Germinal center (tissue), 1 donor: ENCODE measurements at regions not wholly inside any gene's neighbourhood (a gene's known extent, or its start where the extent isn't known, plus 50 kb on each side); places are given as distances from the start of the nearest gene placed in this dataset.
"Not testable (repeated sequence)": the region's sequence is repeated elsewhere in the genome, so short reads cannot be mapped to it uniquely, and the experiment has no call there.

ENCODE experiments used
- DNase-seq: peaks from one replicate; pipeline ENCODE4 v3.0.0; 2012; ENCODE audit warnings: mixed read lengths, low spot score

- DNase-seq, result not testable (repeated sequence)
Measured at GRCh38 chr1:188749275-188749674, 1728.4 kb downstream of the BRINP3 start.

- DNase-seq, result not testable (repeated sequence)
Measured at GRCh38 chr1:188752027-188752426, 1725.6 kb downstream of the BRINP3 start.

- not testable (repeated sequence) for DNase-seq
Measured at GRCh38 chr1:188757747-188758146, 1719.9 kb downstream of the BRINP3 start.

GRCh38 chr1:188761226-188761625, 1716.4 kb downstream of the BRINP3 start:
- no peak for DNase-seq

GRCh38 chr1:188762166-188762743, 1715.4 kb downstream of the BRINP3 start:
- no peak for DNase-seq

GRCh38 chr1:188763541-188763940, 1714.1 kb downstream of the BRINP3 start:
- DNase-seq, result no peak

GRCh38 chr1:188769181-188769580, 1708.5 kb downstream of the BRINP3 start:
- no peak for DNase-seq

GRCh38 chr1:188769936-188770335, 1707.7 kb downstream of the BRINP3 start:
- DNase-seq, result no peak

GRCh38 chr1:188778578-188778977, 1699.1 kb downstream of the BRINP3 start:
- no peak for DNase-seq

- no peak for DNase-seq
Measured at GRCh38 chr1:188782220-188782841, 1695.3 kb downstream of the BRINP3 start.

GRCh38 chr1:188794969-188795368, 1682.7 kb downstream of the BRINP3 start:
- no peak for DNase-seq

GRCh38 chr1:188812153-188812552, 1665.5 kb downstream of the BRINP3 start:
- DNase-seq, result not testable (repeated sequence)

- DNase-seq, result not testable (repeated sequence)
Measured at GRCh38 chr1:188812836-188813573, 1664.7 kb downstream of the BRINP3 start.

GRCh38 chr1:188817814-188818213, 1659.8 kb downstream of the BRINP3 start:
- no peak for DNase-seq

GRCh38 chr1:188822248-188822647, 1655.4 kb downstream of the BRINP3 start:
- DNase-seq, result no peak

- no peak for DNase-seq
Measured at GRCh38 chr1:188825471-188825870, 1652.2 kb downstream of the BRINP3 start.

- no peak for DNase-seq
Measured at GRCh38 chr1:188826800-188827199, 1650.9 kb downstream of the BRINP3 start.

- no peak for DNase-seq
Measured at GRCh38 chr1:188827400-188827799, 1650.3 kb downstream of the BRINP3 start.

- not testable (repeated sequence) for DNase-seq
Measured at GRCh38 chr1:188841111-188841696, 1636.5 kb downstream of the BRINP3 start.

GRCh38 chr1:188846468-188846867, 1631.2 kb downstream of the BRINP3 start:
- no peak for DNase-seq

GRCh38 chr1:188857526-188858087, 1620.1 kb downstream of the BRINP3 start:
- DNase-seq, result no peak

GRCh38 chr1:188867614-188868013, 1610.0 kb downstream of the BRINP3 start:
- DNase-seq, result no peak

GRCh38 chr1:188871164-188871563, 1606.5 kb downstream of the BRINP3 start:
- DNase-seq, result no peak
